Medulla oblongata (tissue), 1 donor: ENCODE measurements at regions not wholly inside any gene's neighbourhood (a gene's known extent, or its start where the extent isn't known, plus 50 kb on each side); places are given as distances from the start of the nearest gene placed in this dataset.

ENCODE experiments used
- DNase-seq: peaks from one replicate; pipeline ENCODE4 v3.0.0-alpha.2; 2015; ENCODE audit errors: extremely low spot score

- no peak for DNase-seq
These were observed 144.0 kb upstream of the CIBAR2 start for GRCh38 chr16:85256190-85256739.

DNA sequence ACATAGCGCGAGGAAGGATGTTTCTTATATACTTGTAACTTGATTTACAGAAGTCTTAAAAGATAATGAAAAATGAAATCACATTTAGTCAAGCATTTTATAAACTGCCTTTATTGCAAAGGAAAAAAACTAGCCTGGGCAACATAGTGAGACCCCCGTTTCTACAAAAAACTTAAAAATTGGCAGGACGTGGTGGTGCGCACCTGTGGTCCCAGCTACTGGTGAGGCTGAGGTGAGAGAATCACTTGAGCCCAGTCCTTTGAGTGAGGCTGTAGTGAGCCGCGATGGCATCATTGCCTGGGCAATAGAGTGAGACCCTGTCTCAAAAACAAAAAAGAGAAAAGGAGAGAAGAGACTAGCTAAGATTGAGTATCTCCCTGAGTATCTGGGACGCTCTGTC is 145.2 kb upstream of the CIBAR2 start:
- DNase-seq: no peak

DNA sequence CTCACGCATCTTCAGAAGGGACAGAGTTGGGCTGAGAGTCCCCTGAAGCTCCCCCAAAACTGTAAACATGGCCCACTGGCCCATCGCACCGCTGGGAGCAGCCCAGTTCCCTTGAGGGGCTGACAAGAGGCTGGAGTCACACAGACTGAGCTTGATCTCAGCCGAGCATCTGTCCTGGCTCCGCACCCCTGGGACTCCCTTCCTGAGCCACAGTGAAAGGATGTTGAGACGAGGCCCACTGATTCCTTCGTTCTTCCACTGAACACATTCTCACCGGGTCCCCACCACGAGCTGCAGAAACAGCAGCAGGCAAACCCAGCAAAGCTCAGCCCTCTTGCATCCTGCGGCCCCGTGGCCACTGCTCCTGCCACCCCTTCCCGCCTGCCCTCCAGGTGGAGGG is 145.9 kb upstream of the CIBAR2 start:
- no peak for DNase-seq

DNA sequence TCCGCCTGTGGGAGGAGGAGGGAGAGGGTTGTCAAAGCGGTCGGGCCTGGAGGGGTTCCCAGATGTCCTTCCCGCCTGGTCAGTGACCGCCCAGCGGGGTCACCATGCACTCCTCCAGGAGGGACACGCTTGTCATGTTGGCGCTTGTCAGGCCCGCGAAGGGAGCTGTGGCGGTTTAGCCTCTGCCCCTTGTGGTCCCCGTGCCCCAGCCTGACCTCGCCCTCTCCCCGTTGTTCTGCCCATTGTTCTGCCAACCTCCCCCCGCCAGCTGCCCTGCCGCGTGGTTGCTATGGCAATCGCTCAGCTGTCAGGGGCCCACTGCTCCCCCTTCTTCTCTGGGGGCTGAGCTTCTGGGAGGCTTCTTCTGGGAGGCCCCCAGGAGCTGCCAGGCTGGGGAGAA is 146.4 kb upstream of the CIBAR2 start:
- no peak for DNase-seq

DNA sequence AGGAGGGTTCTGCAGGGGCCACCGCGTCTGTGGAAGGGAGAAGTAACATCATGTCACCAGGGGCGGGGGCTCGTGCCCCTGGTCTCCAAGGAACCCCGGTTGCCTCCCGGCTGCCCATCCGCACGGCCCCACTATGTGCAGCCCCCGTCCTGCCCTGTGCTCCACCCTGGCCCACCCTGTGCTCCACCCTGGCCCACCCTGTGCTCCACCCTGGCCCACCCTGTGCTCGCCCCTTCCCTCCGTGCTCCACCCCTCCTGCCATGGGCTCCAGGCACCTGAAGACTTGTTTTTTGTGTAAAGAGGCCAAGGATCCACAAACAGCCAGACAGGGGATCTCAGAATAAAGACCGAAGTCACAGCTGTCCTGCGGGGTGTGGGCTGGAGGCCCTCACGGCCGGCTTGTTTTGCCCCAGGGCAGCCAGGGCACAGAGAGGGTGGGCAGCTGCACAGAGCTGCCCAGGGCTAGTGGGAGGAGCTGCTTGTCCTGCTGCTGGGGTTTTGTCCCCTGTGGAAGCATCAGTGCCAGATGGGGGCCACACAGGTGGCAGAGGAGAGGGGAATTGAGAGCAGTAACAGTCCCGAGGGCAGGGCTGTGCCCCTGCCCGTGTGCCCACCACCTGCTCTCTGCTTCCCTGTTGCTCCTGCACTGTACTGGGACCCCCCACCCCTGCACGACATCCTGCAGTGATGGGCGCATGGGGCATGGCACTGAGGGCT is 147.0 kb upstream of the CIBAR2 start:
- DNase-seq: no peak

DNA sequence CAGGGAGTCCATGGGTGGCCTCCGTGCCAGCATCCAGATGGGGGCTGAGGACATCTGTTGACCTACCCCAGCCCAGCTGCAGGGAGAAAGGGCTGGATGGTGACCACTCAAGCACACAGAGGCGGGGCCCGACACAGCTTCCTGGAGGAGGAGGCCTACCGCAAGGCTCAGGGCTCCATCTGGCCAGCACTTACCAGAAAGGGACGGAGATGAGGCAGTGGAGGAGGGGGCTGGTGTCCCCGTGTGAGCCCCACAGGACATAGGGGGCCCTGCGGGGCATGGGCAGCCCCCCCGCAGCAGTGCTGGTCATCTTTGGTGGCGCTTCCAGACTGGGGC is 147.5 kb upstream of the CIBAR2 start:
- no peak for DNase-seq

DNA sequence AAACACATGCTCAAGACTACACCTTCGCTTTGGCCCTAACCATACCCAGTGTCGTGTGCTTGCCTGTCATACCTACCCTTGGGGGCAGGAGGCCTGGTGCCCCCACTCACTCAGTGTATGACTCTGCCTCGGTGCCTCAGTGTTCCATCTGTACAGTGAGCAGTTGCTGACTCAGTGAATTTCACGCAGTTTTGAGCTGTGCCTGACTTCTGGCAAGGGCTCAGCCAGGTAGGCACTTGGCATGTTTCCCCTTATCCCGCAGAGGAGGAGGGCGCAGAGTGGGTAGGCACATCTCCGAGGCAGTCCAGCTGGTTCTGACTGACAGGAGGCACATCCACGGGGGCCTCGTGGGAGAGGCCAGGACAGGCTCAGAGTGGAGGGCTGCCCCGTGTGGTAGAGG is 148.9 kb upstream of the CIBAR2 start:
- DNase-seq: no peak

GRCh38 chr16:85261657-85262557 is 149.6 kb upstream of the CIBAR2 start:
- DNase-seq: no peak

DNA sequence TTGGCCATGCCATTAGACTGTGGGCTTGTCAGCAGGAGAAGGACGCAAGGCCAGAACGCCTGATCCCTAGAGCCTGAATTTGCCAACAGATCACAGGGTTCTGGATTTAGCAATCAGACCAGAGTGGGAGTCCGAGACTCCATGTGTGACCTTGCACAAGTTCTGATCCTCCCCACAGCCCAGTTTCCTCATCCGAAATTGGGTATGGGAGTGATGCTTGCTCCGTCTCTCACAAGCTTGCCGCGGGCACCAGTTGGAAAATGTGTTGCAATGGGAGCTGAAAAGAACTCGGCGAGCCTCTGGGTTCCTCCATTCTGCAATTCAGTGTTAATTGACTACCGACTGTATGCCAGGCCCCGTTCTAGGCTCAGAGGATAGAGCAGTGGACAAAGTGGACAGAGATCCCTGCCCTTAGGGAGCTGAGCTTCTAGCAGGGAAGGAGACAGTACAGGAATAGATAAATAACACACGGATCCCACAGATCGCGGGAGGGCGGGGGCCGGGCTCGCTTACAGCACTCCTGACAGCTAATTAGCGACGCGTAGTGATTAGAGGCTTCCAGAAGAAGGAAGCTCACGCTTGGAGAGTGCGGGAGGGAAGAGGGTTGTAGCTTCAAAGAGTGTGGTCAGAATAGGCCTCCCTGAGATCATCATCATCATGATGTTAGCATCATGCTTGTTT is 150.4 kb upstream of the CIBAR2 start:
- no peak for DNase-seq

- no peak for DNase-seq
These were observed 150.9 kb upstream of the CIBAR2 start for GRCh38 chr16:85263239-85263585.

- no peak for DNase-seq
These were observed 152.5 kb upstream of the CIBAR2 start for GRCh38 chr16:85264752-85265151.

- DNase-seq: no peak
These were observed 153.0 kb upstream of the CIBAR2 start for GRCh38 chr16:85265161-85265784.

- DNase-seq: no peak
These were observed 153.5 kb upstream of the CIBAR2 start for GRCh38 chr16:85265810-85266209.

DNA sequence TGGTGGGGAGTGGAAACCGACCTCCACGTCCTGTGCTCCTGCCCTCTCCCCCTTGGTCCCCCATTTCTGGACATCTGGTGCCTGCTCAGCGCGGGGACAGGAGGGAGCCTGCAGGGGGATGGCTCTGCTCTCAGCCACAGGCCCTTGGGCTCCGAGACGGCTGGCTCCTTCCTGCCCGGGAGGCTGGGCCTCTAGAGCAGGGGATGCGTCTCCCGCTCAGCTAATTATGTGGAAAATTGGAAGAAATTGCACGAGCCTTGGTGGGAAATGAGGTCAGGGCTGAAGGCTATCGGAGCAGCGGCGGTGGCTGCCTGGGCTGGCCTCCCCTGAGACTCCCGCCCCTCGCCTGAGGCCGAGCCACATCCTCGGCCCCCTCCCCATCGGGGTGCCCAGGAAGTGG is 154.6 kb upstream of the CIBAR2 start:
- DNase-seq: no peak

- no peak for DNase-seq
These were observed 155.2 kb upstream of the CIBAR2 start for GRCh38 chr16:85267414-85267945.

DNA sequence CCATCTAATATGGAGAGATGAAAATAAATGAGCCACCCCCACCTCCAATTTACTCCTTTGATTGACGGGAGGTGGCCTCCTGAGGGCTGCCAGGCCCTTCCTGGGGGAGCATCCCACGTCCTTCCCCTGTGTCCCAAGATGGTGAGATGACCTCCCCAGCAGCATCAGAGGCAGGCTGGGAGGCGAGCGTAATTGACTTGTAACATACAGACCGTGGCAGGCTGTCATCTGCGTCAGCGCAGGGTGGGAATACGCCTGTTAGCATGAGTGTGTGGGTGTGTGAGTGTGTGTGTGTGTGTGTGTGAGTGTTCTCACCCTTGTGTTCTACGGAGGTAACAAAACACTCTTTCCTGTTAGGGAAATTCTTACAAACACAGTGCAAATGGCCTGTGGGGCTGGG is 156.9 kb upstream of the CIBAR2 start:
- DNase-seq: no peak

GRCh38 chr16:85270374-85270773 is 158.1 kb upstream of the CIBAR2 start:
- DNase-seq: no peak

- DNase-seq: no peak
These were observed 158.9 kb upstream of the CIBAR2 start for GRCh38 chr16:85271198-85271597.

DNA sequence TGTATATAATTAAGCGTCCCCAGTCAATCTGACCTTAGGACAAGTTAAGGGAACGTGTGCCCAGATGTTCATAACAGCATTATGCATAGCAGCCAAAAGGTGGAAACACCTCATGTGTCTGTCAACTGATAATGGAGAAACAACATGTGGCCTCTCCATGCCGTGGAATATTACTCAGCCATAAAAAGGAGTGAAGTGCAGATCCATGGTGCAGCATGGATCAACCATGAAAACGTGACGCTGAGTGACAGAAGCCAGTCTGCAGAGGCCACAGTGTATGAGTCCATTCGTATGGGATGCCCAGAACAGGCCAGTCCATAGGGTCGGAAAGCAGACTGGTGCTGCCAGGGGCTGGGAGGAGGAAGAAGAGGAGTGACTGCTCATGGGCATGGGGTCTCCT is 161.0 kb upstream of the CIBAR2 start:
- DNase-seq: no peak

DNA sequence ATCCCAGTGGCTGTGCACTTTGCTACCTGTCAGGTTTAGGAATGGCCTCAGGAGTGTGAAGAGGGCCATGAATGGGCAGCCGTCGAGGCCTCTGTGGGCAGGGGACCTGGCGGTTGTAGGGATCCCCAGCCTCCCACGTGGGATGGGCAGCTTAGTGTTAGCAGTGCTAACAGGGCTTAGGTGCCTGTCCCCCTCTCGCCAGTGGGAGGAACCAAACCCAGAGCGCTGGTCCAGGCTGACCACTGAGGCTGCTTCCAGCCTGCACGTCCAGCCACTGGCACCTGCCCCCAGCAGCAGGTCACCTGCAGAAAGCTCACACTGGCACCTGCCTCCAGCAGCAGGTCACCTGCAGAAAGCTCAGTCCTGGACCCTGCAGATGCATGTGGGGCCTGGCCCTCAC is 162.2 kb upstream of the CIBAR2 start:
- DNase-seq: no peak

- DNase-seq: no peak
These were observed 162.7 kb upstream of the CIBAR2 start for GRCh38 chr16:85274924-85275323.
